Spinal cord (tissue), 9 donors: ENCODE measurements at regions not wholly inside any gene's neighbourhood (a gene's known extent, or its start where the extent isn't known, plus 50 kb on each side); places are given as distances from the start of the nearest gene placed in this dataset.

Source experiments
- DNase-seq, 6 donors: peaks; one replicate each; pipeline versions ENCODE4 v3.0.0 to v3.0.0-alpha.2; 2013 to 2015; ENCODE audit warnings: low spot score in 6 of 6, low read depth in 4 of 6
- H3K27ac ChIP-seq: one replicate; pipeline ENCODE4 v1.5.1; 2013; ENCODE audit warnings: low read depth, low read length, control low read depth
- H3K27me3 ChIP-seq: one replicate; pipeline ENCODE4 v1.6.1; 2013; ENCODE audit warnings: low read length; ENCODE audit not compliant: control insufficient read depth, insufficient read depth
- H3K36me3 ChIP-seq: one replicate; pipeline ENCODE4 v1.6.1; 2013; ENCODE audit warnings: low read length; ENCODE audit not compliant: control insufficient read depth, insufficient read depth
- H3K4me1 ChIP-seq: one replicate; pipeline ENCODE4 v1.6.1; 2013; ENCODE audit warnings: low read length; ENCODE audit not compliant: control insufficient read depth, insufficient read depth
- H3K4me3 ChIP-seq: one replicate; pipeline ENCODE4 v1.5.1; 2013; ENCODE audit warnings: low read depth, low read length, control low read depth
- H3K9me3 ChIP-seq: one replicate; pipeline ENCODE4 v1.6.1; 2013; ENCODE audit warnings: low read length; ENCODE audit not compliant: control insufficient read depth, insufficient read depth
- WGBS: methylation state at CpG from one replicate; pipeline ENCODE4 v1.1.5; 2013; ENCODE audit warnings: missing lambda C conversion rate; ENCODE audit not compliant: insufficient coverage; 5-methylcytosine and 5-hydroxymethylcytosine counted together
- donor health status: healthy.

- Histone ChIP-seq H3K27me3 (no peaks in the 10 kb centered on the region), H3K9me3 (no peaks in the 10 kb centered on the region), H3K27ac (no peak overlapping the region), H3K36me3 (no peaks in the 10 kb centered on the region), H3K4me1 (no peaks in the 10 kb centered on the region), H3K4me3 (no peak overlapping the region)
- no peak for DNase-seq
- WGBS, result no CpG with 5 or more reads among the region's 1 CpG
Observed at GRCh38 chr18:44079606-44080005, 601.1 kb upstream of the SETBP1 start.

- no peaks in the 10 kb centered on the region for H3K36me3 ChIP-seq
- no peak overlapping the region for H3K4me3 ChIP-seq
- no peak overlapping the region for H3K27ac ChIP-seq
- no CpG with 5 or more reads among the region's 1 CpG for WGBS
- H3K4me1 ChIP-seq, result no peaks in the 10 kb centered on the region
- H3K27me3 ChIP-seq, result no peaks in the 10 kb centered on the region
- DNase-seq, result peak in 1 of 6 donors; percentile 44
- no peaks in the 10 kb centered on the region for H3K9me3 ChIP-seq
Observed at GRCh38 chr18:44080054-44080453, 600.6 kb upstream of the SETBP1 start.

- H3K9me3 ChIP-seq, result no peaks in the 10 kb centered on the region
- no peak overlapping the region for H3K27ac ChIP-seq
- WGBS, result no CpG with 5 or more reads among the region's 2 CpGs
- no peak for DNase-seq
- H3K4me3 ChIP-seq, result no peak overlapping the region
- H3K36me3 ChIP-seq, result no peaks in the 10 kb centered on the region
- no peaks in the 10 kb centered on the region for H3K27me3 ChIP-seq
- H3K4me1 ChIP-seq, result no peaks in the 10 kb centered on the region
Observed at GRCh38 chr18:44089732-44090131, 591.0 kb upstream of the SETBP1 start.

GRCh38 chr18:44090453-44090852 is 590.2 kb upstream of the SETBP1 start:
- no CpG with 5 or more reads among the region's 3 CpGs for WGBS
- H3K27ac ChIP-seq, result no peak overlapping the region
- no peak overlapping the region for H3K4me3 ChIP-seq
- H3K27me3 ChIP-seq, result no peaks in the 10 kb centered on the region
- H3K4me1 ChIP-seq, result no peaks in the 10 kb centered on the region
- H3K36me3 ChIP-seq, result no peaks in the 10 kb centered on the region
- no peak for DNase-seq
- H3K9me3 ChIP-seq, result no peaks in the 10 kb centered on the region

- Histone ChIP-seq H3K4me3 (no peak overlapping the region), H3K9me3 (no peaks in the 10 kb centered on the region), H3K27me3 (no peaks in the 10 kb centered on the region), H3K4me1 (no peaks in the 10 kb centered on the region), H3K36me3 (no peaks in the 10 kb centered on the region), H3K27ac (no peak overlapping the region)
- DNase-seq, result peak in 2 of 6 donors; percentile 0 to 34
Observed at GRCh38 chr18:44093253-44093652, 587.4 kb upstream of the SETBP1 start.

GRCh38 chr18:44096016-44096415 is 584.7 kb upstream of the SETBP1 start:
- H3K4me3 ChIP-seq, result no peak overlapping the region
- H3K4me1 ChIP-seq, result no peaks in the 10 kb centered on the region
- H3K27me3 ChIP-seq, result no peaks in the 10 kb centered on the region
- no peaks in the 10 kb centered on the region for H3K36me3 ChIP-seq
- no peak overlapping the region for H3K27ac ChIP-seq
- H3K9me3 ChIP-seq, result no peaks in the 10 kb centered on the region
- no peak for DNase-seq

- no peak for DNase-seq
- Histone ChIP-seq H3K4me1 (no peaks in the 10 kb centered on the region), H3K4me3 (no peak overlapping the region), H3K27me3 (no peaks in the 10 kb centered on the region), H3K9me3 (no peaks in the 10 kb centered on the region), H3K27ac (no peak overlapping the region), H3K36me3 (no peaks in the 10 kb centered on the region)
- 93% methylated on average over 4 of the region's 4 CpGs for WGBS
Observed at GRCh38 chr18:44098551-44099098, 582.1 kb upstream of the SETBP1 start.

- H3K9me3 ChIP-seq, result no peaks in the 10 kb centered on the region
- H3K36me3 ChIP-seq, result no peaks in the 10 kb centered on the region
- WGBS, result 100% methylated on average over 2 of the region's 2 CpGs
- H3K27me3 ChIP-seq, result no peaks in the 10 kb centered on the region
- no peak for DNase-seq
- H3K4me3 ChIP-seq, result no peak overlapping the region
- H3K4me1 ChIP-seq, result no peaks in the 10 kb centered on the region
- H3K27ac ChIP-seq, result no peak overlapping the region
Observed at GRCh38 chr18:44107187-44107586, 573.5 kb upstream of the SETBP1 start.

- no peaks in the 10 kb centered on the region for H3K36me3 ChIP-seq
- no peak for DNase-seq
- H3K4me3 ChIP-seq, result no peak overlapping the region
- H3K4me1 ChIP-seq, result no peaks in the 10 kb centered on the region
- H3K27ac ChIP-seq, result no peak overlapping the region
- H3K9me3 ChIP-seq, result no peaks in the 10 kb centered on the region
- no peaks in the 10 kb centered on the region for H3K27me3 ChIP-seq
Observed at GRCh38 chr18:44111337-44111736, 569.4 kb upstream of the SETBP1 start.

- Histone ChIP-seq H3K9me3 (no peaks in the 10 kb centered on the region), H3K27me3 (no peaks in the 10 kb centered on the region), H3K4me3 (no peak overlapping the region), H3K36me3 (no peaks in the 10 kb centered on the region), H3K27ac (no peak overlapping the region), H3K4me1 (no peaks in the 10 kb centered on the region)
- no peak for DNase-seq
Observed at GRCh38 chr18:44117821-44118220, 562.9 kb upstream of the SETBP1 start.
